ENCODE measurements at regions not wholly inside any gene's neighbourhood (a gene's known extent, or its start where the extent isn't known, plus 50 kb on each side); places are given as distances from the start of the nearest gene placed in this dataset.

- DNase-seq, result no peak
Observed at GRCh38 chrX:113726009-113726408, 857.9 kb upstream of the HTR2C start.

GRCh38 chrX:113699939-113700338 is 859.3 kb upstream of the AMOT start:
- DNase-seq, result no peak

GRCh38 chrX:113675278-113675677 is 834.6 kb upstream of the AMOT start:
- no peak for DNase-seq

GRCh38 chrX:113651306-113651705 is 810.7 kb upstream of the AMOT start:
- no peak for DNase-seq

GRCh38 chrX:113644426-113644825 is 803.8 kb upstream of the AMOT start:
- DNase-seq, result no peak

GRCh38 chrX:113634565-113634964 is 793.9 kb upstream of the AMOT start:
- DNase-seq, result no peak

GRCh38 chrX:113629326-113629725 is 788.7 kb upstream of the AMOT start:
- no peak for DNase-seq

GRCh38 chrX:113594123-113594841 is 753.7 kb upstream of the AMOT start:
- no peak for DNase-seq

- DNase-seq, result no peak
Observed at GRCh38 chrX:113586281-113586898, 745.8 kb upstream of the AMOT start.

GRCh38 chrX:113580486-113580885 is 739.9 kb upstream of the AMOT start:
- no peak for DNase-seq

GRCh38 chrX:113558576-113558975 is 717.9 kb upstream of the AMOT start:
- DNase-seq, result no peak

- DNase-seq, result no peak
Observed at GRCh38 chrX:113551919-113552318, 711.3 kb upstream of the AMOT start.

GRCh38 chrX:113548308-113549015 is 707.8 kb upstream of the AMOT start:
- no peak for DNase-seq

GRCh38 chrX:113545040-113545439 is 704.4 kb upstream of the AMOT start:
- DNase-seq, result no peak

GRCh38 chrX:113539599-113540356 is 699.1 kb upstream of the AMOT start:
- no peak for DNase-seq

- no peak for DNase-seq
Observed at GRCh38 chrX:113529426-113530013, 688.9 kb upstream of the AMOT start.

- no peak for DNase-seq
Observed at GRCh38 chrX:113522814-113523213, 682.2 kb upstream of the AMOT start.

GRCh38 chrX:113514906-113515305 is 674.3 kb upstream of the AMOT start:
- DNase-seq, result no peak

- no peak for DNase-seq
Observed at GRCh38 chrX:113512700-113513395, 672.2 kb upstream of the AMOT start.

GRCh38 chrX:113510586-113510985 is 670.0 kb upstream of the AMOT start:
- no peak for DNase-seq

GRCh38 chrX:113492895-113493294 is 652.3 kb upstream of the AMOT start:
- no peak for DNase-seq

- DNase-seq, result no peak
Observed at GRCh38 chrX:113473418-113473817, 632.8 kb upstream of the AMOT start.

All from bone marrow (tissue), 2 donors.